Glutamatergic neuron (in vitro differentiated cells): ENCODE measurements at regions not wholly inside any gene's neighbourhood (a gene's known extent, or its start where the extent isn't known, plus 50 kb on each side); places are given as distances from the start of the nearest gene placed in this dataset.

Experiments
- DNase-seq: peaks from one replicate; pipeline ENCODE4 v3.0.0; 2022
- H3K27ac Mint-ChIP-seq: one replicate; pipeline ENCODE4 v1.8.0; 2020; ENCODE audit warnings: mild to moderate bottlenecking, mixed read lengths, inconsistent platforms; ENCODE audit not compliant: unreplicated experiment
- H3K27me3 Mint-ChIP-seq: one replicate; pipeline ENCODE4 v1.8.0; 2020; ENCODE audit warnings: mild to moderate bottlenecking, moderate library complexity, mixed read lengths, inconsistent platforms; ENCODE audit not compliant: unreplicated experiment
- H3K36me3 Mint-ChIP-seq: one replicate; pipeline ENCODE4 v1.8.0; 2020; ENCODE audit warnings: mild to moderate bottlenecking, mixed read lengths, inconsistent platforms; ENCODE audit not compliant: unreplicated experiment
- H3K4me1 Mint-ChIP-seq: one replicate; pipeline ENCODE4 v1.8.0; 2020; ENCODE audit warnings: mild to moderate bottlenecking, low read depth, mixed read lengths, inconsistent platforms; ENCODE audit not compliant: unreplicated experiment
- H3K4me3 Mint-ChIP-seq: one replicate; pipeline ENCODE4 v1.8.0; 2020; ENCODE audit warnings: mild to moderate bottlenecking, mixed read lengths, inconsistent platforms; ENCODE audit not compliant: unreplicated experiment
- H3K9me3 Mint-ChIP-seq: one replicate; pipeline ENCODE4 v1.8.0; 2020; ENCODE audit warnings: mild to moderate bottlenecking, moderate library complexity, mixed read lengths, inconsistent platforms; ENCODE audit not compliant: unreplicated experiment
- TF ChIP-seq, protein P1 (sequence below): fragments of 200-600 bp; sonication (generic); IDR thresholded peaks from one replicate; pipeline ENCODE4 v1.5.0; 2021; ENCODE audit not compliant: partially characterized antibody, unreplicated experiment

DNA sequence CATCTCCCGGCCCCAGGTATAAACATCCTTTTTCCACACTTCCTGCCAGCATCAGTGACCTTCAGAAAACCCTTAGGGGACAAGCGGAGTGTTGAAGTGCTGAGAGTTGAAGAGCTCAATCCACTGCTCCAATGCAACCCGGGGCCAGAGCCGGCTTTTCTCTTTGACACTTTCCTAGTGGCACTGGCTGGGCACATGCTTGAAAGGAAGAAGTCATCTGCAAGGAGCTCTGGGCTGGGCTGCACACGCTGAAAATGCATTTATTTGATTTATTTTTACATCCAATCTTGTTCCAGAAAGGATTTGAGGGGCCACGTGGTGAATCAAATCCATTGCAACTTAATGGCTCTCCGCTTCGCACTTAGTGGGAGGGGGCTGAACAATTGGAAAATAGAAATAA lies 229.0 kb upstream of the DIO3 start:
- no peak overlapping the region for H3K27ac Mint-ChIP-seq
- H3K4me3 Mint-ChIP-seq, result no peak overlapping the region
- no peaks in the 10 kb centered on the region for H3K36me3 Mint-ChIP-seq
- no peak for DNase-seq
- TF ChIP-seq, protein P1, sequence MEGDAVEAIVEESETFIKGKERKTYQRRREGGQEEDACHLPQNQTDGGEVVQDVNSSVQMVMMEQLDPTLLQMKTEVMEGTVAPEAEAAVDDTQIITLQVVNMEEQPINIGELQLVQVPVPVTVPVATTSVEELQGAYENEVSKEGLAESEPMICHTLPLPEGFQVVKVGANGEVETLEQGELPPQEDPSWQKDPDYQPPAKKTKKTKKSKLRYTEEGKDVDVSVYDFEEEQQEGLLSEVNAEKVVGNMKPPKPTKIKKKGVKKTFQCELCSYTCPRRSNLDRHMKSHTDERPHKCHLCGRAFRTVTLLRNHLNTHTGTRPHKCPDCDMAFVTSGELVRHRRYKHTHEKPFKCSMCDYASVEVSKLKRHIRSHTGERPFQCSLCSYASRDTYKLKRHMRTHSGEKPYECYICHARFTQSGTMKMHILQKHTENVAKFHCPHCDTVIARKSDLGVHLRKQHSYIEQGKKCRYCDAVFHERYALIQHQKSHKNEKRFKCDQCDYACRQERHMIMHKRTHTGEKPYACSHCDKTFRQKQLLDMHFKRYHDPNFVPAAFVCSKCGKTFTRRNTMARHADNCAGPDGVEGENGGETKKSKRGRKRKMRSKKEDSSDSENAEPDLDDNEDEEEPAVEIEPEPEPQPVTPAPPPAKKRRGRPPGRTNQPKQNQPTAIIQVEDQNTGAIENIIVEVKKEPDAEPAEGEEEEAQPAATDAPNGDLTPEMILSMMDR, result no peak
- H3K27me3 Mint-ChIP-seq, result no peaks in the 10 kb centered on the region
- peaks cover 6% of the 10 kb centered on the region for H3K4me1 Mint-ChIP-seq
- H3K9me3 Mint-ChIP-seq, result no peaks in the 10 kb centered on the region

- H3K4me1 Mint-ChIP-seq, result peaks cover 6% of the 10 kb centered on the region
- H3K9me3 Mint-ChIP-seq, result no peaks in the 10 kb centered on the region
- no peak for DNase-seq
- H3K4me3 Mint-ChIP-seq, result no peak overlapping the region
- TF ChIP-seq, protein P1, result no peak
- H3K36me3 Mint-ChIP-seq, result no peaks in the 10 kb centered on the region
- no peaks in the 10 kb centered on the region for H3K27me3 Mint-ChIP-seq
- H3K27ac Mint-ChIP-seq, result no peak overlapping the region
These were observed 227.7 kb upstream of the DIO3 start for GRCh38 chr14:101333335-101334280.

DNA sequence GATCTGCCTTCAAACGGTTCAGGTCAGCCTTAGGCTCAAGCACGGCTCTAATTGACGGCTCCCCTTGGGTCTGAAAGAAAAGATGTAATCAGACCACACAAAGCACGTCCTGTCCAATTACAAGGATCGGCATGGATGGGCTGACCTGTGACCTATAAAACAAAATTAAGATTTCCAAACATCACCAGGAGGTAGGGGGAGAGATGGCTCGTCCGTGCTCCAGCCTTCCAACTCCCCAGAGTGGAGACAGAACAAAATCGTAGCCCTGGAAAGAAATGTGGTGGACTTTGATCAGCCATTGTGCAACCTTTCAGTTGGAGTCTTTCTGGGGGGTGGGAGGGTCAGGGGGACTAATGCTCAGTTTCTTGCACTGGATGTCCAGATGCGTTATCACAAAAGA lies 226.6 kb upstream of the DIO3 start:
- H3K9me3 Mint-ChIP-seq, result no peaks in the 10 kb centered on the region
- TF ChIP-seq, protein P1, result no peak
- no peak overlapping the region for H3K27ac Mint-ChIP-seq
- peaks cover 1% of the 10 kb centered on the region for H3K27me3 Mint-ChIP-seq
- no peaks in the 10 kb centered on the region for H3K36me3 Mint-ChIP-seq
- no peak overlapping the region for H3K4me3 Mint-ChIP-seq
- peaks cover 6% of the 10 kb centered on the region for H3K4me1 Mint-ChIP-seq
- DNase-seq, result no peak

DNA sequence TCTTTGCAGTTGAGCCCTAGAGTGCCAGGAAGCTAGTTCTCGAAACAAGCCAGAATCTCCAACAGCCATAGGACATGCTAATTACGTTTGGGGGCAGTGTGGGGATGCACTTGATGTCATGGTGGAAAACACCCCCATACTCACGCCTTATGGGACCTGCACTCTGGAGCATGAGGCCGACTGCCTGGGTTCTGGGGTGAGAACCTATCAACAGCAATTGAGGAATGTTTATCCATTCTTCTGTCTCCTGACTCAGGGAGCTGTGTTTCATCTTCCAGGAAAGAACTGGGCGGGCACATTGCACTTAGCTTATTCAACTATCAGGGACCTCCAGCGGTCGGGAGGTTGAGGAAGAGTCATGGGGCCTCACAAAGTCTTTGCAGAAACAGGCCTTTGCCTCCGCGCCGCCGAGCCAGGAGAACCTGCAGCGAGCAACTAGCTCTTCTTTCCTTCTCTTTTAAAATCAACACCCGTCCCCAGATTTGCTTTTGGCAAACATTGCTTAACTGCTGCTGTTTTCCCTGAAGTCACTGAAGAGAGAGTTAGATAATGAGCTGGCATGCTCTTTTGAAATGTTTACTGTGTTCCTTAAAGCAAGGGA lies 226.1 kb upstream of the DIO3 start:
- Mint-ChIP-seq H3K27me3 (peaks cover 1% of the 10 kb centered on the region), H3K36me3 (no peaks in the 10 kb centered on the region), H3K4me1 (peaks cover 6% of the 10 kb centered on the region), H3K4me3 (no peak overlapping the region), H3K27ac (no peak overlapping the region), H3K9me3 (no peaks in the 10 kb centered on the region)
- DNase-seq, result no peak
- TF ChIP-seq, protein P1, result no peak

DNA sequence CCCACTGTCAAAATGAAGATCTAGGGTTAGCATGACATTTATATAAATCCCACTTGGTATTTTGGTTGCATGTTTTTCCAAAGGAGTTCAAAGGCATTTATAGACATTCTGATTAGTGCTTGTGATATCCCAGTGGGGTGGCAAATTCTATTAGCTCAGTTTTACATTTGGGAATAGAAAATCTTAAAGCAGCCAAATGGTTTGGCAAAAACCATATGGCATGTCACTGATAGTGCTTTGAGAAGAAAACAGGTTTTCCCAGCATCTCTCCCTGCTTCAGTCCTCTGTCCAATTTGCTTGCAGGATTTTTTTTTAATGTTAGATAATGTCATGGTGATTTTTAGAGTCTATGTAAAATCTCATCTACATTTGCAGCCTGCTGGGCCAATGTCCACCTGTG lies 225.1 kb upstream of the DIO3 start:
- DNase-seq, result no peak
- Mint-ChIP-seq H3K27me3 (peaks cover 1% of the 10 kb centered on the region), H3K36me3 (no peaks in the 10 kb centered on the region), H3K9me3 (no peaks in the 10 kb centered on the region), H3K4me3 (no peak overlapping the region), H3K4me1 (peaks cover 6% of the 10 kb centered on the region), H3K27ac (no peak overlapping the region)
- TF ChIP-seq, protein P1, result no peak
